ENCODE measurements at regions not wholly inside any gene's neighbourhood (a gene's known extent, or its start where the extent isn't known, plus 50 kb on each side); places are given as distances from the start of the nearest gene placed in this dataset.
A peak's percentile ranks its signal among the peaks of the same experiment; 100 is the strongest.

DNA sequence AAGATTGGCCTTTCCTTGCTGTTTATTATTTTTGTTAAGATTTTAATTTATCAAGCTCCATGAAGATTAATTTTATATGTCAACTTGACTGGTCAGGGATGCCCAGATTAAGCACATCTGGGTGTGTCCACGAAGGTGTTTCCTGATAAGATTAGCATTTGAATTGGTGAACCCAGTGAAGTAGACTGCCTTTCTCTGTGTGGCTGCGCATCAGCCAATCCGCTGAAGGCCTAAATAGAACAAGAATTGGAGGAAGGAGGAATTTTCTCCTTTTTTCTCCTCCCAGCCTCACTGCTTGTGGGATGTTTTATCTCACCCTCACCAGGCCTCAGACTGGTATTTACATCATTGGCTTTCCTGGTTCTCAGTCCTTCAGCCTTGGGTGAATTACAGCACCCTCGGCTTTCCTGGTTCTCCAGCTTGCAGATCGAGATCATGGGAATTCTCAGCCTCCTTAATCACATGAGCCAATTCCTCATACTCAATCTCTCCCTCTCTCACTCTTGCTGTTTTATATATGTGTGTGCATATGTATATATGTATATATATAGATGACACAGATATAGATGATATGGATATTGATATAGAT lies 135.4 kb upstream of the SPEF2 start:
- ChIA-PET POLR2A (no interaction called here), CTCF (interaction anchor here (1.0 kb wide), 1 partner anchor 444 kb away, joined by 5 read pairs; no protein-coding TSS in a partner anchor)

GRCh38 chr5:35478856-35479682 lies 138.6 kb upstream of the SPEF2 start:
- ChIA-PET CTCF (interaction anchor here (0.5 to 1.5 kb wide), 5 partner anchors 9 to 449 kb away, joined by 3 to 6 read pairs (median 3); no protein-coding TSS in a partner anchor), POLR2A (no interaction called here)
- peak; percentile 35 for DNase-seq (ENCODE audit: low read depth)
- Histone ChIP-seq H3K27me3 (ENCODE audit: control insufficient read depth, insufficient read depth, low read length) (no peaks in the 10 kb centered on the region), H3K4me3 (ENCODE audit: low read depth, low read length) (peak overlapping the region; percentile 20; the same call in 1 of the 2 replicates), H3K36me3 (ENCODE audit: control insufficient read depth, insufficient read depth, low read length) (no peaks in the 10 kb centered on the region)
- TF ChIP-seq, protein P1, sequence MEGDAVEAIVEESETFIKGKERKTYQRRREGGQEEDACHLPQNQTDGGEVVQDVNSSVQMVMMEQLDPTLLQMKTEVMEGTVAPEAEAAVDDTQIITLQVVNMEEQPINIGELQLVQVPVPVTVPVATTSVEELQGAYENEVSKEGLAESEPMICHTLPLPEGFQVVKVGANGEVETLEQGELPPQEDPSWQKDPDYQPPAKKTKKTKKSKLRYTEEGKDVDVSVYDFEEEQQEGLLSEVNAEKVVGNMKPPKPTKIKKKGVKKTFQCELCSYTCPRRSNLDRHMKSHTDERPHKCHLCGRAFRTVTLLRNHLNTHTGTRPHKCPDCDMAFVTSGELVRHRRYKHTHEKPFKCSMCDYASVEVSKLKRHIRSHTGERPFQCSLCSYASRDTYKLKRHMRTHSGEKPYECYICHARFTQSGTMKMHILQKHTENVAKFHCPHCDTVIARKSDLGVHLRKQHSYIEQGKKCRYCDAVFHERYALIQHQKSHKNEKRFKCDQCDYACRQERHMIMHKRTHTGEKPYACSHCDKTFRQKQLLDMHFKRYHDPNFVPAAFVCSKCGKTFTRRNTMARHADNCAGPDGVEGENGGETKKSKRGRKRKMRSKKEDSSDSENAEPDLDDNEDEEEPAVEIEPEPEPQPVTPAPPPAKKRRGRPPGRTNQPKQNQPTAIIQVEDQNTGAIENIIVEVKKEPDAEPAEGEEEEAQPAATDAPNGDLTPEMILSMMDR (IDR thresholded peaks at IDR 0.05; ENCODE audit: insufficient read depth, low read depth, low read length), result no peak

More for the DNA sequence above, 135.4 kb upstream of the SPEF2 start:
- TF ChIP-seq, protein P1 (IDR thresholded peaks at IDR 0.05; ENCODE audit: insufficient read depth, low read depth, low read length), result no peak
- no peak for DNase-seq (ENCODE audit: low read depth)
- Histone ChIP-seq H3K4me3 (ENCODE audit: low read depth, low read length) (no peak overlapping the region), H3K27me3 (ENCODE audit: control insufficient read depth, insufficient read depth, low read length) (no peaks in the 10 kb centered on the region), H3K36me3 (ENCODE audit: control insufficient read depth, insufficient read depth, low read length) (no peaks in the 10 kb centered on the region)

- CTCF ChIA-PET, result no interaction called here
- H3K27me3 ChIP-seq (ENCODE audit: control insufficient read depth, insufficient read depth, low read length), result no peaks in the 10 kb centered on the region
- POLR2A ChIA-PET, result no interaction called here
- DNase-seq (ENCODE audit: low read depth), result no peak
- H3K36me3 ChIP-seq (ENCODE audit: control insufficient read depth, insufficient read depth, low read length), result no peaks in the 10 kb centered on the region
- H3K4me3 ChIP-seq (ENCODE audit: low read depth, low read length), result no peak overlapping the region
- TF ChIP-seq, protein P1 (IDR thresholded peaks at IDR 0.05; ENCODE audit: insufficient read depth, low read depth, low read length), result no peak
These were observed 139.8 kb upstream of the SPEF2 start for GRCh38 chr5:35477911-35478310.

DNA sequence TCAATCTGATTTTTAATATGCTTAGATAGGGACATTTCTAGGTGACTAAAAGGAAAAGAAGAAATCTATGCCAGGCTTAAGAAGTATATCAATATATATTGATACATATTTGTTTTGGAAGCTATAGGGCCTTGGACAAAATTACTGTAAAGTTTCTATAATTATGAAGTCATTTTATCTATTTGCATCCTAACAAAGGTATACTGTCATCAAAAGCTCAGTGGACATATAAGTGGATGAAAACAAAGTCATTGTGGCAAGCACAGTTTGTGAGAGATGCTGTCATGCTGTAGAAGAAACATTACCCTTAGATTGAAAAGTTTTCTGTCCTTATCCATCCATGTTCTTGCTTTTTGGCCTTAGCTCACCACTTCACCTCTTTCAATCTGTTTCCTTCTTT lies 140.3 kb upstream of the SPEF2 start:
- CTCF ChIA-PET, result interaction anchor here (1.2 kb wide), 1 partner anchor 16 kb away, joined by 4 read pairs; no protein-coding TSS in a partner anchor
- TF ChIP-seq, protein P1 (IDR thresholded peaks at IDR 0.05; ENCODE audit: insufficient read depth, low read depth, low read length), result no peak
- Histone ChIP-seq H3K4me3 (ENCODE audit: low read depth, low read length) (no peak overlapping the region), H3K36me3 (ENCODE audit: control insufficient read depth, insufficient read depth, low read length) (no peaks in the 10 kb centered on the region), H3K27me3 (ENCODE audit: control insufficient read depth, insufficient read depth, low read length) (no peaks in the 10 kb centered on the region)
- DNase-seq (ENCODE audit: low read depth), result no peak
- POLR2A ChIA-PET, result no interaction called here

- no peaks in the 10 kb centered on the region for H3K27me3 ChIP-seq (ENCODE audit: control insufficient read depth, insufficient read depth, low read length)
- H3K36me3 ChIP-seq (ENCODE audit: control insufficient read depth, insufficient read depth, low read length), result no peaks in the 10 kb centered on the region
- TF ChIP-seq, protein P1 (IDR thresholded peaks at IDR 0.05; ENCODE audit: insufficient read depth, low read depth, low read length), result no peak
- CTCF ChIA-PET, result interaction anchor here (0.7 to 1.2 kb wide), 2 partner anchors 15 to 41 kb away, joined by 3 to 4 read pairs; no protein-coding TSS in a partner anchor
- POLR2A ChIA-PET, result no interaction called here
- H3K4me3 ChIP-seq (ENCODE audit: low read depth, low read length), result no peak overlapping the region
- no peak for DNase-seq (ENCODE audit: low read depth)
These were observed 140.9 kb upstream of the SPEF2 start for GRCh38 chr5:35476797-35477196.
